WTC11 (cell line): ENCODE measurements at regions not wholly inside any gene's neighbourhood (a gene's known extent, or its start where the extent isn't known, plus 50 kb on each side); places are given as distances from the start of the nearest gene placed in this dataset.

ENCODE experiments used
- ATAC-seq: fragments of 200-7000 bp; cut with Tn5 transposase; 2 replicates; pipeline ENCODE4 v1.10.0; 2021; ENCODE audit warnings: mild to moderate bottlenecking, moderate library complexity
- CTCF ChIA-PET: fragments of 300-600 bp; sonication (Branson Sonifier 250); formaldehyde crosslinking; loops from one replicate; lab custom pipeline; 2021; ENCODE audit warnings: antibody characterized with exemption; lab: Charles Lee
- POLR2A ChIA-PET: fragments of 350-600 bp; sonication (Branson Sonifier 250); formaldehyde crosslinking; loops from one replicate; lab custom pipeline; 2021; ENCODE audit warnings: antibody characterized with exemption; lab: Charles Lee
- DNase-seq: peaks from one replicate; pipeline ENCODE4 v3.0.0; 2021; ENCODE audit warnings: low spot score
- H3K27ac Mint-ChIP-seq: 2 replicates; pipeline ENCODE4 v1.8.0; 2021; ENCODE audit warnings: mixed read lengths
- H3K27me3 Mint-ChIP-seq: 2 replicates; pipeline ENCODE4 v1.8.0; 2021; ENCODE audit warnings: low read depth, mild to moderate bottlenecking, moderate library complexity, mixed read lengths
- H3K36me3 Mint-ChIP-seq: 2 replicates; pipeline ENCODE4 v1.8.0; 2021; ENCODE audit warnings: mixed read lengths
- H3K4me1 Mint-ChIP-seq: 2 replicates; pipeline ENCODE4 v1.8.0; 2022; ENCODE audit warnings: mixed read lengths
- H3K4me3 Mint-ChIP-seq: 2 replicates; pipeline ENCODE4 v1.8.0; 2021; ENCODE audit warnings: mild to moderate bottlenecking, moderate library complexity, mixed read lengths
- H3K9me3 Mint-ChIP-seq: 2 replicates; pipeline ENCODE4 v1.8.0; 2021; ENCODE audit warnings: mixed read lengths
- ATF1 ChIP-seq: sonication (generic); formaldehyde crosslinking; IDR thresholded peaks from 2 replicates; pipeline ENCODE4 v1.8.1; 2023; ENCODE audit warnings: mild to moderate bottlenecking, moderate library complexity, missing genetic modification reagents
- CREM ChIP-seq: sonication (generic); formaldehyde crosslinking; IDR thresholded peaks from 2 replicates; pipeline ENCODE4 v1.8.1; 2022; ENCODE audit warnings: mild to moderate bottlenecking, missing genetic modification reagents, moderate library complexity
- ESRRA ChIP-seq: sonication (generic); formaldehyde crosslinking; IDR thresholded peaks from 2 replicates; pipeline ENCODE4 v1.8.1; 2022; ENCODE audit warnings: mild to moderate bottlenecking, missing genetic modification reagents, borderline replicate concordance
- ETV6 ChIP-seq: sonication (generic); formaldehyde crosslinking; IDR thresholded peaks from 2 replicates; pipeline ENCODE4 v1.8.1; 2022; ENCODE audit warnings: mild to moderate bottlenecking, missing genetic modification reagents
- GABPB1 ChIP-seq: sonication (generic); formaldehyde crosslinking; IDR thresholded peaks from 2 replicates; pipeline ENCODE4 v1.8.1; 2023; ENCODE audit warnings: mild to moderate bottlenecking, missing genetic modification reagents
- PRRX2 ChIP-seq: fragments of 250-450 bp; sonication (Bioruptor Pico); IDR thresholded peaks from 2 replicates; pipeline ENCODE4 v1.8.0; 2021; ENCODE audit warnings: mild to moderate bottlenecking
- RORB ChIP-seq: fragments of 250-450 bp; sonication (Bioruptor Pico); IDR thresholded peaks from 2 replicates; pipeline ENCODE4 v1.9.0; 2021; ENCODE audit warnings: mild to moderate bottlenecking
- SMAD3 ChIP-seq: sonication (generic); formaldehyde crosslinking; IDR thresholded peaks from 2 replicates; pipeline ENCODE4 v1.8.0; 2022; ENCODE audit warnings: missing genetic modification reagents, mild to moderate bottlenecking, borderline replicate concordance
- ZNF317 ChIP-seq: sonication (generic); formaldehyde crosslinking; IDR thresholded peaks from 2 replicates; pipeline ENCODE4 v1.8.1; 2023; ENCODE audit warnings: low read depth, mild to moderate bottlenecking, moderate library complexity, missing genetic modification reagents, borderline replicate concordance
- ZNF416 ChIP-seq: fragments of 250-450 bp; sonication (Bioruptor Pico); IDR thresholded peaks from 2 replicates; pipeline ENCODE4 v1.9.0; 2021; ENCODE audit warnings: mild to moderate bottlenecking, inconsistent platforms
- ZNF423 ChIP-seq: fragments of 250-450 bp; sonication (Bioruptor Pico); IDR thresholded peaks from 2 replicates; pipeline ENCODE4 v2.1.2; 2022; ENCODE audit warnings: mild to moderate bottlenecking, moderate library complexity
- ZNF671 ChIP-seq: fragments of 250-450 bp; sonication (Bioruptor Pico); IDR thresholded peaks from 2 replicates; pipeline ENCODE4 v1.8.0; 2021; ENCODE audit warnings: mild to moderate bottlenecking
- TF ChIP-seq, protein P1 (sequence below): fragments of 250-450 bp; sonication (Bioruptor Pico); IDR thresholded peaks from 2 replicates; pipeline ENCODE4 v2.1.2; 2022; ENCODE audit warnings: mild to moderate bottlenecking, moderate library complexity
- TF ChIP-seq, protein P2 (sequence below): fragments of 250-450 bp; sonication (Bioruptor Pico); IDR thresholded peaks from 2 replicates; pipeline ENCODE4 v1.9.0; 2021; ENCODE audit warnings: mild to moderate bottlenecking
- TF ChIP-seq, protein P3 (sequence below): sonication (generic); formaldehyde crosslinking; IDR thresholded peaks from 2 replicates; pipeline ENCODE4 v1.8.1; 2022; ENCODE audit warnings: mild to moderate bottlenecking, moderate library complexity, missing genetic modification reagents

DNA sequence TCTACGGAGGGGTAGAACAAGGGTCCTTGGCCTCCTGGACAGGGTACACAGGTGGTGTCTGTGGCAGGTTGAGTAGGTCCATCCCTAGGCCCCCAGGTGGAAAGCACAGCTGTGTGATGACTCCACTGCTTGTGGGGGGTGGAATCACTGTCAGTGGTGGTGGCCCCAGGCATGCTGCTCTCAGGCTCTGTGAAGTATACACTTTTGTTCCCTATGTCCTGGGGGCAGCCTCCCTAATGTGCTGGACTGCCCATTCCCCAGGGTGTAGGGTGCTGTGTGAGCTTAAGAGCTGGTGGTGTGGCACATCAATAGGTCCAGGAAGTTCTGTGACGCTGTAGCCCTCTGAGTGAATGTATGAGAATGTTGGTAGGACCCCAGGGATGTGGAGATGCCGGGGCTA lies 197.2 kb upstream of the SLC10A2 start (continued):
- TF ChIP-seq, protein P1, sequence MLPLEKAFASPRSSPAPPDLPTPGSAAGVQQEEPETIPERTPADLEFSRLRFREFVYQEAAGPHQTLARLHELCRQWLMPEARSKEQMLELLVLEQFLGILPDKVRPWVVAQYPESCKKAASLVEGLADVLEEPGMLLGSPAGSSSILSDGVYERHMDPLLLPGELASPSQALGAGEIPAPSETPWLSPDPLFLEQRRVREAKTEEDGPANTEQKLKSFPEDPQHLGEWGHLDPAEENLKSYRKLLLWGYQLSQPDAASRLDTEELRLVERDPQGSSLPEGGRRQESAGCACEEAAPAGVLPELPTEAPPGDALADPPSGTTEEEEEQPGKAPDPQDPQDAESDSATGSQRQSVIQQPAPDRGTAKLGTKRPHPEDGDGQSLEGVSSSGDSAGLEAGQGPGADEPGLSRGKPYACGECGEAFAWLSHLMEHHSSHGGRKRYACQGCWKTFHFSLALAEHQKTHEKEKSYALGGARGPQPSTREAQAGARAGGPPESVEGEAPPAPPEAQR (CRISPR knock-in tag) = no peak
- no peak for TF ChIP-seq ZNF671 (CRISPR knock-in tag)
- TF ChIP-seq SMAD3 (CRISPR knock-in tag) = no peak
- TF ChIP-seq ZNF317 (CRISPR knock-in tag) = no peak
- TF ChIP-seq, protein P2, sequence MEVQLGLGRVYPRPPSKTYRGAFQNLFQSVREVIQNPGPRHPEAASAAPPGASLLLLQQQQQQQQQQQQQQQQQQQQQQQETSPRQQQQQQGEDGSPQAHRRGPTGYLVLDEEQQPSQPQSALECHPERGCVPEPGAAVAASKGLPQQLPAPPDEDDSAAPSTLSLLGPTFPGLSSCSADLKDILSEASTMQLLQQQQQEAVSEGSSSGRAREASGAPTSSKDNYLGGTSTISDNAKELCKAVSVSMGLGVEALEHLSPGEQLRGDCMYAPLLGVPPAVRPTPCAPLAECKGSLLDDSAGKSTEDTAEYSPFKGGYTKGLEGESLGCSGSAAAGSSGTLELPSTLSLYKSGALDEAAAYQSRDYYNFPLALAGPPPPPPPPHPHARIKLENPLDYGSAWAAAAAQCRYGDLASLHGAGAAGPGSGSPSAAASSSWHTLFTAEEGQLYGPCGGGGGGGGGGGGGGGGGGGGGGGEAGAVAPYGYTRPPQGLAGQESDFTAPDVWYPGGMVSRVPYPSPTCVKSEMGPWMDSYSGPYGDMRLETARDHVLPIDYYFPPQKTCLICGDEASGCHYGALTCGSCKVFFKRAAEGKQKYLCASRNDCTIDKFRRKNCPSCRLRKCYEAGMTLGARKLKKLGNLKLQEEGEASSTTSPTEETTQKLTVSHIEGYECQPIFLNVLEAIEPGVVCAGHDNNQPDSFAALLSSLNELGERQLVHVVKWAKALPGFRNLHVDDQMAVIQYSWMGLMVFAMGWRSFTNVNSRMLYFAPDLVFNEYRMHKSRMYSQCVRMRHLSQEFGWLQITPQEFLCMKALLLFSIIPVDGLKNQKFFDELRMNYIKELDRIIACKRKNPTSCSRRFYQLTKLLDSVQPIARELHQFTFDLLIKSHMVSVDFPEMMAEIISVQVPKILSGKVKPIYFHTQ (CRISPR knock-in tag) = no peak
- TF ChIP-seq, protein P3, sequence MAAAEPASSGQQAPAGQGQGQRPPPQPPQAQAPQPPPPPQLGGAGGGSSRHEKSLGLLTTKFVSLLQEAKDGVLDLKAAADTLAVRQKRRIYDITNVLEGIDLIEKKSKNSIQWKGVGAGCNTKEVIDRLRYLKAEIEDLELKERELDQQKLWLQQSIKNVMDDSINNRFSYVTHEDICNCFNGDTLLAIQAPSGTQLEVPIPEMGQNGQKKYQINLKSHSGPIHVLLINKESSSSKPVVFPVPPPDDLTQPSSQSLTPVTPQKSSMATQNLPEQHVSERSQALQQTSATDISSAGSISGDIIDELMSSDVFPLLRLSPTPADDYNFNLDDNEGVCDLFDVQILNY (CRISPR knock-in tag) = no peak
- no peak for TF ChIP-seq RORB (CRISPR knock-in tag)
- TF ChIP-seq ESRRA (CRISPR knock-in tag) = no peak

DNA sequence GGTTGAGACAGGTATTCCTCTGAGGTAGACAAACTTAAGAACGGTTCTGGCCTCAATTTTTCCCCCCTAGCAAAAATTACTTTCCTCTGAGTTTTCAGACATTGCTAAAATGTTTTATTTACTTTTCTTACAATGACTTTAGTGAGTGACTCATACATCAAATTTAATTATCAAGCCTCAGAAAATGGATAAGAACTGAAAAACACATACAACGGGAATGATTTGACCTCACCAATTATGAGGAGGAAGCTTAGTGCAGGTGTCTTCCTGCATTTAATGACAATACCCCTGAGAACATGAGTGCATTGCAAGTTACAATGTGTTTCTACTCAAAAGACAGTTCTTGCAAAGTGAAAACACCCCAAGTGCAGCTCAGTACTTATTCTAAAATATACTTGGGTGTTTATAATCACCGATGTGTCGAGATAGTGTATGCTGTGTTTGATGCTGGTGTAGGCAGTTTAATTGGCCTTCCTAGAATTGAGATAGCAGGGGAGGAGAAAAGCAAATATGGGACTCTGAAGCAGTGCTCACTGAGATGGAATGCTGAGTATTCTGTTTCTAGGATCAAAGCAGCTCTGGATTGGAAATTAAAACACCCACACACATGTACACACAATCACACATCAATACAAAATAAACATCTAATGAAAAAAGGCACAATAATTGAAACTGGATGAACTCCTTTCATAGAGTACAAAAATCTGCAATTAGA lies 189.5 kb upstream of the SLC10A2 start:
- ATAC-seq (no peak), DNase-seq (no peak)
- H3K4me1 Mint-ChIP-seq = no peaks in the 10 kb centered on the region
- H3K27me3 Mint-ChIP-seq = no peaks in the 10 kb centered on the region
- H3K4me3 Mint-ChIP-seq = no peak overlapping the region
- peaks cover 21% of the 10 kb centered on the region for H3K9me3 Mint-ChIP-seq
- TF ChIP-seq PRRX2 (CRISPR knock-in tag) (no peak), ZNF416 (CRISPR knock-in tag) (no peak), ETV6 (CRISPR knock-in tag) (no peak), GABPB1 (CRISPR knock-in tag) (no peak)
- ChIA-PET POLR2A (no interaction called here), CTCF (no interaction called here)
- peaks cover 14% of the 10 kb centered on the region for H3K36me3 Mint-ChIP-seq
- no peak overlapping the region for H3K27ac Mint-ChIP-seq

DNA sequence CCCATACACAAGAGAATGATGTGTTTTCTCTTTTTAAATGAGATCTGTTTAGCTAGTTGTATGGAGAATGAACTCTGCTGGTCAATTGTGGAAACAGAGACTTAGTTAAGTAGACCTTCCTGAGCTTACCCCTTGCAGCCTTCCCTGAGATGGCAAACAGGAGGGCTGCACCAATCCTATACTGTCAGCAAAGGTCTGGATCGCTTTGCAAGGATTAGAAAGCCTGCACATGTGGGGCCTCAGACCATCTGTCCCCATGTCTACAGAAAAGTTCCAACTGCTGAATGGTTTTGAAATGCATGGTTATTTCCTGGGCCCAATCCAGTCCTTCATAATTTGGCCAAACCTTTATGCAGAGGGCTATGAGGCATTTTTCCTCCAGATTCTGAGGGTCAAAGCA lies 183.9 kb upstream of the SLC10A2 start:
- Mint-ChIP-seq H3K27me3 (no peaks in the 10 kb centered on the region), H3K27ac (no peak overlapping the region), H3K9me3 (peaks cover 21% of the 10 kb centered on the region), H3K36me3 (peaks cover 14% of the 10 kb centered on the region), H3K4me1 (no peaks in the 10 kb centered on the region), H3K4me3 (no peak overlapping the region)
- CTCF ChIA-PET = interaction anchor here (0.6 kb wide), 1 partner anchor 269 kb away, joined by 4 read pairs; no protein-coding TSS in a partner anchor
- ATAC-seq (no peak), DNase-seq (no peak)
- TF ChIP-seq ZNF423 = no peak
- no peak for TF ChIP-seq CREM (CRISPR knock-in tag)
- TF ChIP-seq, protein P1 (CRISPR knock-in tag) = no peak
- no peak for TF ChIP-seq ATF1 (CRISPR knock-in tag)
- POLR2A ChIA-PET = no interaction called here
